ENCODE measurements at regions not wholly inside any gene's neighbourhood (a gene's known extent, or its start where the extent isn't known, plus 50 kb on each side); places are given as distances from the start of the nearest gene placed in this dataset.
A peak's percentile ranks its signal among the peaks of the same experiment; 100 is the strongest.
"Not testable (repeated sequence)": the region's sequence is repeated elsewhere in the genome, so short reads cannot be mapped to it uniquely, and the experiment has no call there.

- Histone ChIP-seq H3K36me3 (no peaks in the 10 kb centered on the region), H3K9me3 (replicated peaks in 1 of 11) (no peaks in the 10 kb centered on the region), H3K4me1 (peaks cover 12 to 76% (median 56%) of the 10 kb centered on the region in 10 experiments), H3K4me3 (no peak overlapping the region), H3K9ac (no peak overlapping the region), H4K20me1 (peaks cover 0 to 15% (median 0%) of the 10 kb centered on the region in 11 experiments; a peak in 3 of 22 replicates), H3K27ac (no peak overlapping the region), H3K27me3 (peaks cover 0 to 15% (median 0%) of the 10 kb centered on the region in 11 experiments; a peak in 2 of 22 replicates), H3K4me2 (peak overlapping the region in 4 of 11 experiments; percentile 6 to 95 (median 88); a peak in 6 of 22 replicates)
- TF ChIP-seq Cebpa-rat (IDR thresholded peaks at IDR 0.05), result no peak
These were observed 426.4 kb downstream of the PREX1 start for GRCh38 chr20:48401359-48401758.

DNA sequence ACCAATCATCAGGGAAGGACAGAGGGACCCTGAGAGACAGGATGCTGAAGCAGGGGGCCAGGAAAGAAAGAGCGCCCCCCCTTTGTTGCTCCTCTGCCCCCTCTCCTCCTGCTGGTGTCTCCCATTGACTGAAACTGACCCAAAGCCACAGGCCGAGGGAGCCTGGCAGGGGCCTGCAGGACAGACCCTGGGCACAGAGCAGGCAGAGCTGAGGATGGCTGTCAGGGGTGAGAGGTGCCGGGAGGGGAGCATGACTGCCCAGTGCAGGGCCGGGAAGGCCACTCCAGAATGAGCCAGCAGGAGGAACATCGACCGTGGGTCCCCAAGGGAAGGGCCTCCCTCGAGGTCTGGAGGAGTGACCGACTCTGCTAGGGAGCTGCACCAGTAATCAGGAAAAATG is 427.8 kb downstream of the PREX1 start:
- H3K4me1 ChIP-seq, result peaks cover 12 to 83% (median 57%) of the 10 kb centered on the region in 10 experiments
- peaks cover 0 to 15% (median 0%) of the 10 kb centered on the region in 11 experiments; a peak in 2 of 22 replicates for H3K27me3 ChIP-seq
- no peak for TF ChIP-seq Cebpa-rat (IDR thresholded peaks at IDR 0.05)
- H3K9me3 ChIP-seq (replicated peaks in 1 of 11), result peaks cover 0 to 9% (median 0%) of the 10 kb centered on the region in 11 experiments; a peak in 3 of 22 replicates
- no peak overlapping the region for H3K27ac ChIP-seq
- H4K20me1 ChIP-seq, result peaks cover 0 to 15% (median 0%) of the 10 kb centered on the region in 11 experiments; a peak in 3 of 22 replicates
- no peaks in the 10 kb centered on the region for H3K36me3 ChIP-seq
- H3K9ac ChIP-seq, result peak overlapping the region in 3 of 11 experiments; percentile 21 to 48 (median 36); a peak in 3 of 22 replicates
- H3K4me3 ChIP-seq, result no peak overlapping the region; a peak in 1 of 20 replicates
- peak overlapping the region in 10 of 11 experiments; percentile 12 to 95 (median 84); a peak in 20 of 22 replicates for H3K4me2 ChIP-seq

DNA sequence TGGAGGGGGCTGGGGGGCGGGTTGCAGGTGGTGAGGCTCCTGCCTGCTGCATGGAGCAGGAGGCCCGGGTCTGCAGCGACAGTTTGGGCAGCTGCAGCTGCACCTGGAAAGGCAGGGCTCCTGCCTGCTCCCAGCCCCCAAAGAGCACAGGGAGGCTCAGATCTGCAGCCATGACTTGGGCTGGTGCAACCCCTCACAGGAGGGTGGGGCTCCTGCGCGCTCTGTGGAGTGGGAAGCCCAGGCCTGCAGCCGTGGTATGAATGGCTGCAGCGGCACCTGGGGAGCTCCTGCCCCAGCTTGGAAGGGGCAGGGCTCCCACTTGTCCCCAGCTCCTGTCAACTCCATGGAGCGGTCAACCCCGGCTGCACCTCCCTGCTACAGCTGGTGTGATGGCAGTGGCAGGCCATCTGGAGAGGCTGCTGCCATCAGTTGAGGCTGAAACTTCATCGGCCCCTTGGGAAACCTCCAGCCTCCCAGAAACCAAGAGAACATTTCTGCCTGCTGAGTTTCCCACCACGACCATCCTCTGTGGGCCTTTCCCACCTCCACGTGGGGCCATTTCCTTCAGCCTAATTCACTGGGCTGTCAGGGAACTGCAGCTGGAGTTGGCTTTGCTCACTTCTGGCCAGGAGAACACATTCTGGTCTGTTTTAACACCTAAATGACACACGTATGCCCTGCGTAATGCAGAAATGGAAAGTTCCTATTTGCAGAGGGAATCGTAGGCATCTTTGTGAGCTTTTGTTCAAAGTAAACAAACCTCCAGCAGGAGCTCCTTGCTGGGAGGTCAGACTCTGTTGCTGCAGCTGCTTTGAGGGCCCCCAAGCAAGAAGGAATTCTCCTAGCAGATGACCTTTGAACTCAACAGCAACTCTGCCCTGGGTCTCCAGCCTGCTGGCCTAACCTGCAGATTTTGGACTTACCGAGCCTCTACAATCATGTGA is 429.0 kb downstream of the PREX1 start:
- peak overlapping the region in 6 of 11 experiments; percentile 42 to 77 (median 67); a peak in 11 of 22 replicates for H3K27ac ChIP-seq
- H3K9ac ChIP-seq, result peak overlapping the region in 4 of 11 experiments; percentile 52 to 68 (median 62); a peak in 5 of 22 replicates
- TF ChIP-seq Cebpa-rat (IDR thresholded peaks at IDR 0.05), result no peak
- peaks cover 0 to 15% (median 0%) of the 10 kb centered on the region in 11 experiments; a peak in 2 of 22 replicates for H3K27me3 ChIP-seq
- H3K4me3 ChIP-seq, result peak overlapping the region in 2 of 10 experiments; percentile 20 to 44; a peak in 2 of 20 replicates
- peaks cover 12 to 94% (median 57%) of the 10 kb centered on the region in 10 experiments for H3K4me1 ChIP-seq
- peak overlapping the region; percentile 24 to 95 (median 82); a peak in 21 of 22 replicates for H3K4me2 ChIP-seq
- peaks cover 0 to 15% (median 0%) of the 10 kb centered on the region in 11 experiments; a peak in 3 of 22 replicates for H4K20me1 ChIP-seq
- no peaks in the 10 kb centered on the region for H3K36me3 ChIP-seq
- peaks cover 2 to 19% (median 6%) of the 10 kb centered on the region in 11 experiments; a peak in 20 of 22 replicates for H3K9me3 ChIP-seq (replicated peaks in 1 of 11)

DNA sequence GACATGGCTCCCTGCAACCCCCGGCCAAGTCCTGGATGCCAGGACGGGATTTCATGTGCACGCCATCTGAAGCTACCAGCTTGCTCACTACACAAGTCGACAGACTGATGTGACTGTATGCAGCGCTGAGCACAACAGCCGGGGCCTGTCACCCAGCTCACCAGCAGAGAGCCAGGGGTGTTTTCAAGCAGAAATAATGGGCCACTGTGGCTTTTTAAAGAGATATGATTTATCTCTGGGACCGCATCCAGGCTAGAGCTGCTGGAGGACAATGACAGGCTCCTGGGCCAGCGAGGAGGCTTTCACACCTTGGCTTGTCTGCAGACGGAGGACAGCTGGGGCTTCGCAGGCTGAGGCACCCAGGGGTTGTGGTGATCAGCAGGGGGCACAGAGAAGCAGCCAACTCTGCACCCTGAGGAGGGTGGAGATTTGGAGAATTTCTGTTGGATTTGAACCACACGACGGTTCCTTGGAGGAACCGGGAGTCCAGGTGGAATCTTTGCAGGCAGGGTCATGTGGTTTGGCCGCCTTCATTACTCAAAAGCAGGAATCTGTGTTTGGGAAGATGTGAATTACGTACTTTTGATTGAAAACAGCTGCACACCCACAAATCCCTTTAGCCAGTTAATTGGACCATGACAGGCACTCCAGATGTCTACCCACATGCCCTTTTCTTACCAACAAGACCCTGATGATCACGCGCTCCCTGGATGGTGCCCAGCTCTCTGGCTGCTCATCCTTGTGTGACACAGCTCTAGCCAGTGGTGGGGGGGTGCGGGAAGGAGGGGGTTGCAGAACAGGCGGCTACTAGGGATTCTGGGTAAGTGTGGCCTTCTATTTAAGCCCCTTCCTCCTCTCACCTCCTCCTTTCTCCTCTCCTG is 430.6 kb downstream of the PREX1 start:
- H3K36me3 ChIP-seq, result not testable (repeated sequence)
- Histone ChIP-seq H3K27me3 (peaks cover 0 to 15% (median 0%) of the 10 kb centered on the region in 11 experiments; a peak in 2 of 22 replicates), H3K4me3 (peak overlapping the region in 1 of 10 experiments; percentile 44; a peak in 2 of 20 replicates), H4K20me1 (peaks cover 0 to 15% (median 0%) of the 10 kb centered on the region in 11 experiments; a peak in 3 of 22 replicates), H3K9me3 (replicated peaks in 1 of 11) (peaks cover 18 to 35% (median 22%) of the 10 kb centered on the region in 11 experiments), H3K4me1 (peaks cover 12 to 79% (median 51%) of the 10 kb centered on the region in 10 experiments), H3K4me2 (peak overlapping the region; percentile 24 to 95 (median 82); a peak in 20 of 22 replicates), H3K9ac (peak overlapping the region in 4 of 11 experiments; percentile 52 to 68 (median 62); a peak in 8 of 22 replicates), H3K27ac (peak overlapping the region in 7 of 11 experiments; percentile 42 to 77 (median 66); a peak in 12 of 22 replicates)

DNA sequence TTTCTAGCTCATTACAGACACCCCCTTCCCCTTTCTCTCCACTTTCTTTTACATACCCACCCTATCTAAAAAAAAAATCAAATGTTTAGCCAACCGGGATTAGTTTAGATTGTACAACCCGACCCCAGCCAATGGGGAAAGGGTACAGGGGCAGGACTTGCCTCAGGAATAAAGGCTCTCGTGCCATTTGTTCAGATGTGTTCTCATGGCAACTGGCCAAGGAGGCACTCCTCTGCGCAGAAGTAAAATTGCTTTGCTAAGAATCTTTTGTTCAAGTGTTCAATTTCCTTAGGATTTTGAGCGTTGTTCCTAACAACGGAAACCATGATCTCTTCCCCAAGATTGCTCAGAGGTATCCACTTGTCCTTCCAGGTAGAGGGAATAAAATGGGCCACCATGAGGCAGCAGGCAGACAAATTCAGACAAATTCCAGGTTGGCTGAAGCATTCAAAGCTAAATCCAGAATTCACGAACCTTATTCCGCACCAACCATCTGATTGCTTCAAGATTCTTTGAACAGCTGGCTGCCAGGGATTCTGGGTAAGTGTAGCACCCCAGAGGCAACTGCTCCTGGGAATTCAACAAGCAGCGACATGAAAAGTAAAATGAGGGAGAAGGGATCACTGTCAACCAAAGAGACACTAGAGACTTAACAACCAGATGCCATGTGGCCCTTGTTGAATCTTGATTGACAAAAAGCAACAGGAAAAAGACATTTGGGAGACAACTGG is 431.8 kb downstream of the PREX1 start:
- Histone ChIP-seq H3K36me3 (peaks cover 0 to 11% (median 0%) of the 10 kb centered on the region in 11 experiments; a peak in 4 of 22 replicates), H3K4me2 (peak overlapping the region in 8 of 11 experiments; percentile 80 to 95 (median 86); a peak in 14 of 22 replicates), H3K27me3 (peaks cover 0 to 15% (median 0%) of the 10 kb centered on the region in 11 experiments; a peak in 2 of 22 replicates), H3K4me3 (no peak overlapping the region), H3K9ac (no peak overlapping the region), H3K9me3 (replicated peaks in 1 of 11) (peaks cover 30 to 47% (median 33%) of the 10 kb centered on the region in 11 experiments), H3K4me1 (peaks cover 12 to 71% (median 51%) of the 10 kb centered on the region in 10 experiments), H4K20me1 (peaks cover 0 to 15% (median 0%) of the 10 kb centered on the region in 11 experiments; a peak in 3 of 22 replicates), H3K27ac (no peak overlapping the region)
- no peak for TF ChIP-seq Cebpa-rat (IDR thresholded peaks at IDR 0.05)

GRCh38 chr20:48394415-48395081 is 433.3 kb downstream of the PREX1 start:
- peaks cover 0 to 15% (median 0%) of the 10 kb centered on the region in 11 experiments; a peak in 3 of 22 replicates for H4K20me1 ChIP-seq
- H3K4me3 ChIP-seq, result no peak overlapping the region
- peaks cover 0 to 11% (median 0%) of the 10 kb centered on the region in 11 experiments; a peak in 4 of 22 replicates for H3K36me3 ChIP-seq
- H3K9me3 ChIP-seq (replicated peaks in 1 of 11), result peaks cover 31 to 55% (median 42%) of the 10 kb centered on the region in 11 experiments
- no peak overlapping the region for H3K9ac ChIP-seq
- TF ChIP-seq Cebpa-rat (IDR thresholded peaks at IDR 0.05), result no peak
- no peak overlapping the region for H3K27ac ChIP-seq
- peaks cover 0 to 15% (median 0%) of the 10 kb centered on the region in 11 experiments; a peak in 2 of 22 replicates for H3K27me3 ChIP-seq
- peaks cover 12 to 57% (median 37%) of the 10 kb centered on the region in 10 experiments for H3K4me1 ChIP-seq
- H3K4me2 ChIP-seq, result peak overlapping the region in 6 of 11 experiments; percentile 11 to 95 (median 17); a peak in 9 of 22 replicates

Measured in BLaER1 treated with 17β-estradiol and CSF1 and Interleukin-3, amounts not matched to agents 10 nM and 100 nM (cell line).